WTC11 (cell line): ENCODE measurements at regions not wholly inside any gene's neighbourhood (a gene's known extent, or its start where the extent isn't known, plus 50 kb on each side); places are given as distances from the start of the nearest gene placed in this dataset.

ENCODE experiments used
- CBFB ChIP-seq: sonication (generic); formaldehyde crosslinking; IDR thresholded peaks from 2 replicates; pipeline ENCODE4 v1.8.1; 2022; ENCODE audit warnings: mild to moderate bottlenecking, low read depth, missing genetic modification reagents
- ESRRA ChIP-seq: sonication (generic); formaldehyde crosslinking; IDR thresholded peaks from 2 replicates; pipeline ENCODE4 v1.8.1; 2022; ENCODE audit warnings: mild to moderate bottlenecking, missing genetic modification reagents, borderline replicate concordance
- JUN ChIP-seq: sonication (generic); formaldehyde crosslinking; IDR thresholded peaks from 2 replicates; pipeline ENCODE4 v1.8.0; 2023; ENCODE audit warnings: mild to moderate bottlenecking, missing genetic modification reagents
- SMAD3 ChIP-seq: sonication (generic); formaldehyde crosslinking; IDR thresholded peaks from 2 replicates; pipeline ENCODE4 v1.8.0; 2022; ENCODE audit warnings: missing genetic modification reagents, mild to moderate bottlenecking, borderline replicate concordance
- SP1 ChIP-seq: sonication (generic); formaldehyde crosslinking; conservative IDR thresholded peaks from 2 replicates; pipeline ENCODE4 v1.8.1; 2022; ENCODE audit warnings: missing genetic modification reagents
- ZNF263 ChIP-seq: sonication (generic); formaldehyde crosslinking; IDR thresholded peaks from 2 replicates; pipeline ENCODE4 v1.8.1; 2022; ENCODE audit warnings: low read depth, mild to moderate bottlenecking, moderate library complexity, missing genetic modification reagents
- TF ChIP-seq, protein P1 (sequence below): sonication (generic); formaldehyde crosslinking; IDR thresholded peaks from 2 replicates; pipeline ENCODE4 v1.8.0; 2022; ENCODE audit warnings: mild to moderate bottlenecking, missing genetic modification reagents
- TF ChIP-seq, protein P2 (sequence below): fragments of 200-600 bp; IDR thresholded peaks from 2 replicates; pipeline ENCODE4 v1.8.0; 2022; ENCODE audit warnings: antibody characterized with exemption
- TF ChIP-seq, protein P3 (sequence below): sonication (generic); formaldehyde crosslinking; IDR thresholded peaks from 2 replicates; pipeline ENCODE4 v1.8.1; 2022; ENCODE audit warnings: low read depth, missing genetic modification reagents, borderline replicate concordance
- TF ChIP-seq, protein P4 (sequence below): fragments of 250-450 bp; sonication (Bioruptor Pico); IDR thresholded peaks from 2 replicates; pipeline ENCODE4 v2.1.2; 2022; ENCODE audit warnings: mild to moderate bottlenecking, moderate library complexity
- TF ChIP-seq, protein P5 (sequence below): sonication (generic); formaldehyde crosslinking; IDR thresholded peaks from 2 replicates; pipeline ENCODE4 v1.8.1; 2023; ENCODE audit warnings: mild to moderate bottlenecking, missing genetic modification reagents, borderline replicate concordance
- TF ChIP-seq, protein P6 (sequence below): sonication (generic); formaldehyde crosslinking; IDR thresholded peaks from 2 replicates; pipeline ENCODE4 v1.8.0; 2022; ENCODE audit warnings: mild to moderate bottlenecking, missing genetic modification reagents
- TF ChIP-seq, protein P7 (sequence below): sonication (generic); formaldehyde crosslinking; conservative IDR thresholded peaks from 2 replicates; pipeline ENCODE4 v1.8.1; 2023; ENCODE audit warnings: mild to moderate bottlenecking, low read depth, missing genetic modification reagents, moderate library complexity

DNA sequence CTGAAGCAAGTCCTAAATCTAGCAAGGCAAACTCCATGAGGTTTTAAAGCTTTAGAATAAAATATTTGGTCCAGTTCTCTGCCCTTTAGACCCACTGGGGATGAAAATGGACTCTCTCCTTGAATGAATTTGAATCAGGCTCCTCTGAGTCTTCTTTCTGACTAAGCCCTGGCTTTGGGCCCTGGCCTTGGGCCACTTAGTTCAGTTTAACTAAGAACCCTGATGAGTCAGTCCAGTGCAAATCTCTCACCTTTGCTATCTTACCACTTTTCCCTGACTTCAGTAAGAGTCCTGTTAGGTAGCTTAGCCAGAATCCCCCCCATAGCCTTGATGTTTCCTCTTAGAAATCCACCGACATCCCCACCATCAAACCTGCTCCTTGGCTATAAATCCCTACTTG, 427.5 kb downstream of the SNAPC1 start:
- TF ChIP-seq JUN (CRISPR knock-in tag) (no peak), SMAD3 (no peak), CBFB (CRISPR knock-in tag) (no peak), ESRRA (CRISPR knock-in tag) (no peak), ZNF263 (CRISPR knock-in tag) (no peak), SP1 (CRISPR knock-in tag) (no peak)
- TF ChIP-seq, protein P1, sequence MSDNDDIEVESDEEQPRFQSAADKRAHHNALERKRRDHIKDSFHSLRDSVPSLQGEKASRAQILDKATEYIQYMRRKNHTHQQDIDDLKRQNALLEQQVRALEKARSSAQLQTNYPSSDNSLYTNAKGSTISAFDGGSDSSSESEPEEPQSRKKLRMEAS (CRISPR knock-in tag) = no peak
- TF ChIP-seq, protein P2, sequence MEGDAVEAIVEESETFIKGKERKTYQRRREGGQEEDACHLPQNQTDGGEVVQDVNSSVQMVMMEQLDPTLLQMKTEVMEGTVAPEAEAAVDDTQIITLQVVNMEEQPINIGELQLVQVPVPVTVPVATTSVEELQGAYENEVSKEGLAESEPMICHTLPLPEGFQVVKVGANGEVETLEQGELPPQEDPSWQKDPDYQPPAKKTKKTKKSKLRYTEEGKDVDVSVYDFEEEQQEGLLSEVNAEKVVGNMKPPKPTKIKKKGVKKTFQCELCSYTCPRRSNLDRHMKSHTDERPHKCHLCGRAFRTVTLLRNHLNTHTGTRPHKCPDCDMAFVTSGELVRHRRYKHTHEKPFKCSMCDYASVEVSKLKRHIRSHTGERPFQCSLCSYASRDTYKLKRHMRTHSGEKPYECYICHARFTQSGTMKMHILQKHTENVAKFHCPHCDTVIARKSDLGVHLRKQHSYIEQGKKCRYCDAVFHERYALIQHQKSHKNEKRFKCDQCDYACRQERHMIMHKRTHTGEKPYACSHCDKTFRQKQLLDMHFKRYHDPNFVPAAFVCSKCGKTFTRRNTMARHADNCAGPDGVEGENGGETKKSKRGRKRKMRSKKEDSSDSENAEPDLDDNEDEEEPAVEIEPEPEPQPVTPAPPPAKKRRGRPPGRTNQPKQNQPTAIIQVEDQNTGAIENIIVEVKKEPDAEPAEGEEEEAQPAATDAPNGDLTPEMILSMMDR = no peak
- TF ChIP-seq, protein P3, sequence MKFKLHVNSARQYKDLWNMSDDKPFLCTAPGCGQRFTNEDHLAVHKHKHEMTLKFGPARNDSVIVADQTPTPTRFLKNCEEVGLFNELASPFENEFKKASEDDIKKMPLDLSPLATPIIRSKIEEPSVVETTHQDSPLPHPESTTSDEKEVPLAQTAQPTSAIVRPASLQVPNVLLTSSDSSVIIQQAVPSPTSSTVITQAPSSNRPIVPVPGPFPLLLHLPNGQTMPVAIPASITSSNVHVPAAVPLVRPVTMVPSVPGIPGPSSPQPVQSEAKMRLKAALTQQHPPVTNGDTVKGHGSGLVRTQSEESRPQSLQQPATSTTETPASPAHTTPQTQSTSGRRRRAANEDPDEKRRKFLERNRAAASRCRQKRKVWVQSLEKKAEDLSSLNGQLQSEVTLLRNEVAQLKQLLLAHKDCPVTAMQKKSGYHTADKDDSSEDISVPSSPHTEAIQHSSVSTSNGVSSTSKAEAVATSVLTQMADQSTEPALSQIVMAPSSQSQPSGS = no peak
- TF ChIP-seq, protein P4, sequence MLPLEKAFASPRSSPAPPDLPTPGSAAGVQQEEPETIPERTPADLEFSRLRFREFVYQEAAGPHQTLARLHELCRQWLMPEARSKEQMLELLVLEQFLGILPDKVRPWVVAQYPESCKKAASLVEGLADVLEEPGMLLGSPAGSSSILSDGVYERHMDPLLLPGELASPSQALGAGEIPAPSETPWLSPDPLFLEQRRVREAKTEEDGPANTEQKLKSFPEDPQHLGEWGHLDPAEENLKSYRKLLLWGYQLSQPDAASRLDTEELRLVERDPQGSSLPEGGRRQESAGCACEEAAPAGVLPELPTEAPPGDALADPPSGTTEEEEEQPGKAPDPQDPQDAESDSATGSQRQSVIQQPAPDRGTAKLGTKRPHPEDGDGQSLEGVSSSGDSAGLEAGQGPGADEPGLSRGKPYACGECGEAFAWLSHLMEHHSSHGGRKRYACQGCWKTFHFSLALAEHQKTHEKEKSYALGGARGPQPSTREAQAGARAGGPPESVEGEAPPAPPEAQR (CRISPR knock-in tag) = no peak
- TF ChIP-seq, protein P5, sequence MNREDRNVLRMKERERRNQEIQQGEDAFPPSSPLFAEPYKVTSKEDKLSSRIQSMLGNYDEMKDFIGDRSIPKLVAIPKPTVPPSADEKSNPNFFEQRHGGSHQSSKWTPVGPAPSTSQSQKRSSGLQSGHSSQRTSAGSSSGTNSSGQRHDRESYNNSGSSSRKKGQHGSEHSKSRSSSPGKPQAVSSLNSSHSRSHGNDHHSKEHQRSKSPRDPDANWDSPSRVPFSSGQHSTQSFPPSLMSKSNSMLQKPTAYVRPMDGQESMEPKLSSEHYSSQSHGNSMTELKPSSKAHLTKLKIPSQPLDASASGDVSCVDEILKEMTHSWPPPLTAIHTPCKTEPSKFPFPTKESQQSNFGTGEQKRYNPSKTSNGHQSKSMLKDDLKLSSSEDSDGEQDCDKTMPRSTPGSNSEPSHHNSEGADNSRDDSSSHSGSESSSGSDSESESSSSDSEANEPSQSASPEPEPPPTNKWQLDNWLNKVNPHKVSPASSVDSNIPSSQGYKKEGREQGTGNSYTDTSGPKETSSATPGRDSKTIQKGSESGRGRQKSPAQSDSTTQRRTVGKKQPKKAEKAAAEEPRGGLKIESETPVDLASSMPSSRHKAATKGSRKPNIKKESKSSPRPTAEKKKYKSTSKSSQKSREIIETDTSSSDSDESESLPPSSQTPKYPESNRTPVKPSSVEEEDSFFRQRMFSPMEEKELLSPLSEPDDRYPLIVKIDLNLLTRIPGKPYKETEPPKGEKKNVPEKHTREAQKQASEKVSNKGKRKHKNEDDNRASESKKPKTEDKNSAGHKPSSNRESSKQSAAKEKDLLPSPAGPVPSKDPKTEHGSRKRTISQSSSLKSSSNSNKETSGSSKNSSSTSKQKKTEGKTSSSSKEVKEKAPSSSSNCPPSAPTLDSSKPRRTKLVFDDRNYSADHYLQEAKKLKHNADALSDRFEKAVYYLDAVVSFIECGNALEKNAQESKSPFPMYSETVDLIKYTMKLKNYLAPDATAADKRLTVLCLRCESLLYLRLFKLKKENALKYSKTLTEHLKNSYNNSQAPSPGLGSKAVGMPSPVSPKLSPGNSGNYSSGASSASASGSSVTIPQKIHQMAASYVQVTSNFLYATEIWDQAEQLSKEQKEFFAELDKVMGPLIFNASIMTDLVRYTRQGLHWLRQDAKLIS (CRISPR knock-in tag) = no peak
- TF ChIP-seq, protein P6, sequence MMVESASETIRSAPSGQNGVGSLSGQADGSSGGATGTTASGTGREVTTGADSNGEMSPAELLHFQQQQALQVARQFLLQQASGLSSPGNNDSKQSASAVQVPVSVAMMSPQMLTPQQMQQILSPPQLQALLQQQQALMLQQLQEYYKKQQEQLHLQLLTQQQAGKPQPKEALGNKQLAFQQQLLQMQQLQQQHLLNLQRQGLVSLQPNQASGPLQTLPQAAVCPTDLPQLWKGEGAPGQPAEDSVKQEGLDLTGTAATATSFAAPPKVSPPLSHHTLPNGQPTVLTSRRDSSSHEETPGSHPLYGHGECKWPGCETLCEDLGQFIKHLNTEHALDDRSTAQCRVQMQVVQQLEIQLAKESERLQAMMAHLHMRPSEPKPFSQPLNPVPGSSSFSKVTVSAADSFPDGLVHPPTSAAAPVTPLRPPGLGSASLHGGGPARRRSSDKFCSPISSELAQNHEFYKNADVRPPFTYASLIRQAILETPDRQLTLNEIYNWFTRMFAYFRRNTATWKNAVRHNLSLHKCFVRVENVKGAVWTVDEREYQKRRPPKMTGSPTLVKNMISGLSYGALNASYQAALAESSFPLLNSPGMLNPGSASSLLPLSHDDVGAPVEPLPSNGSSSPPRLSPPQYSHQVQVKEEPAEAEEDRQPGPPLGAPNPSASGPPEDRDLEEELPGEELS (CRISPR knock-in tag) = no peak
- TF ChIP-seq, protein P7, sequence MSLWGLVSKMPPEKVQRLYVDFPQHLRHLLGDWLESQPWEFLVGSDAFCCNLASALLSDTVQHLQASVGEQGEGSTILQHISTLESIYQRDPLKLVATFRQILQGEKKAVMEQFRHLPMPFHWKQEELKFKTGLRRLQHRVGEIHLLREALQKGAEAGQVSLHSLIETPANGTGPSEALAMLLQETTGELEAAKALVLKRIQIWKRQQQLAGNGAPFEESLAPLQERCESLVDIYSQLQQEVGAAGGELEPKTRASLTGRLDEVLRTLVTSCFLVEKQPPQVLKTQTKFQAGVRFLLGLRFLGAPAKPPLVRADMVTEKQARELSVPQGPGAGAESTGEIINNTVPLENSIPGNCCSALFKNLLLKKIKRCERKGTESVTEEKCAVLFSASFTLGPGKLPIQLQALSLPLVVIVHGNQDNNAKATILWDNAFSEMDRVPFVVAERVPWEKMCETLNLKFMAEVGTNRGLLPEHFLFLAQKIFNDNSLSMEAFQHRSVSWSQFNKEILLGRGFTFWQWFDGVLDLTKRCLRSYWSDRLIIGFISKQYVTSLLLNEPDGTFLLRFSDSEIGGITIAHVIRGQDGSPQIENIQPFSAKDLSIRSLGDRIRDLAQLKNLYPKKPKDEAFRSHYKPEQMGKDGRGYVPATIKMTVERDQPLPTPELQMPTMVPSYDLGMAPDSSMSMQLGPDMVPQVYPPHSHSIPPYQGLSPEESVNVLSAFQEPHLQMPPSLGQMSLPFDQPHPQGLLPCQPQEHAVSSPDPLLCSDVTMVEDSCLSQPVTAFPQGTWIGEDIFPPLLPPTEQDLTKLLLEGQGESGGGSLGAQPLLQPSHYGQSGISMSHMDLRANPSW = no peak
